ENCODE measurements at regions not wholly inside any gene's neighbourhood (a gene's known extent, or its start where the extent isn't known, plus 50 kb on each side); places are given as distances from the start of the nearest gene placed in this dataset.
"Not testable (repeated sequence)": the region's sequence is repeated elsewhere in the genome, so short reads cannot be mapped to it uniquely, and the experiment has no call there.

GRCh38 chr6:9024246-9024645 lies 588.9 kb upstream of the SLC35B3 start:
- TF ChIP-seq CTCF (IDR thresholded peaks at IDR 0.05 in 4 of 5, conservative IDR thresholded peaks at IDR 0.05 in 1 of 5); POLR2A (IDR thresholded peaks at IDR 0.05): not testable (repeated sequence)

Measured in gastrocnemius medialis (tissue), 4 donors.